ENCODE measurements at regions not wholly inside any gene's neighbourhood (a gene's known extent, or its start where the extent isn't known, plus 50 kb on each side); places are given as distances from the start of the nearest gene placed in this dataset.
A peak's percentile ranks its signal among the peaks of the same experiment; 100 is the strongest.
"Not testable (repeated sequence)": the region's sequence is repeated elsewhere in the genome, so short reads cannot be mapped to it uniquely, and the experiment has no call there.

GRCh38 chr3:32042867-32043266, 61.3 kb downstream of the ZNF860 start:
- DNase-seq = not testable (repeated sequence)

DNA sequence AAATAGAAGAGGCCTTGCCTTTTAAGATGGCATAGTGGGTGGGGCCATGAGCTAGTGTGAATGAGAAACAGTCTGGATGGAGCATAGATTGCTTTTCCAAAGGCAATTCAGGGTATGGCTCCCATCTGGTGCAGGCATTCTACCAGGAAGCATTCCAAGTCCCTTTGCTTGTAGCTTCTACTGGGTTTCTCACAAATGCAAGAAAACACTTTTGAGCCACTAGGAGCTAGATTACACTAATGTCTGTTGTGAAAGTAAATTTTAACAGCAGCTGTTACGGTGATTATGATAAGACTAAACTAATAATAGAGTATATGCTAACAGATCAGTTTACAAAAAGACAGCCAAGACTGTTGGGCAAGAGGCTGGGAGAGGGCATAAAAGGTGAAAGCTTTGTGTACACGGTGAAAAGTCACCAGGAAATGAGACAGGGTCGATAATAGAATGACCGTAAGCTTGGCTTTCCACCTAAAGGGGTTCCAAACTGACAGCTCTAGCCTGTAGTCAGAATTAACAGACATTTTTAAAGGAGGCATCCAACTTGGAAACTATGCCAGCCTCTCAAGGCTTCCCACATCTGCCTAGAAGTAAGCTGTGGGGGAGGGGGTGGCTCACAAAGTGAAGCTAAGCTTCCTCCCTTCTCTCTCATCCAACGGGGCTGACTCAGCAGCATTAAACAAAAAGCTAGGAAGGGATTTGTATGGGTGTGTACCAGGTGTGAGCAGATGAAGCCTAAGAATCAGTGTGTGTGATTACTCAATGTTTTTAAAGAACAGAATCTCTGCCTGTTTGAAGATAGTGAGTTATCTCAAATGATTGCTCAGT, 61.1 kb upstream of the GPD1L start:
- peak; percentile 44 for DNase-seq

GRCh38 chr3:32046102-32046501, 60.3 kb upstream of the GPD1L start:
- DNase-seq = no peak

GRCh38 chr3:32048487-32049182, 57.8 kb upstream of the GPD1L start:
- no peak for DNase-seq

DNA sequence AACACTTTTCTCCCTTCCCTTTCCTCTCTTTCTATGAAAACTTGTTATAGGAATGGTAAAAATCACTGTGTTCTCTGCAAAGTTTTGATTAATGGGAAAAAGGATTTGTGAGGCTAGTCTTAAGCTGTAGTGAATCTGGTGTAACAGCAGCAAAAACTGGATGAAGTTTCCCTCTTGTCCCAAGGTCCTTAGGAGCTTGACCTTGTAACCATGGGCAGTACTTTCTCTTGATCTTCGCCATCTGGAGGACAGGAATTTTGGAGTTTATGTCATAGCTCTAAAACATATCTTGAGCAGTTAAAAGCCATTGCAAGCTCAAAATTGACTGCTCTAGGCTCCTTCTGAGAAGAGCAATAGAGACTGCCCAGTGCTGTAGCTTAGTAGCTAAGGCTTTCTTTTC, 56.5 kb upstream of the GPD1L start:
- DNase-seq = no peak

DNA sequence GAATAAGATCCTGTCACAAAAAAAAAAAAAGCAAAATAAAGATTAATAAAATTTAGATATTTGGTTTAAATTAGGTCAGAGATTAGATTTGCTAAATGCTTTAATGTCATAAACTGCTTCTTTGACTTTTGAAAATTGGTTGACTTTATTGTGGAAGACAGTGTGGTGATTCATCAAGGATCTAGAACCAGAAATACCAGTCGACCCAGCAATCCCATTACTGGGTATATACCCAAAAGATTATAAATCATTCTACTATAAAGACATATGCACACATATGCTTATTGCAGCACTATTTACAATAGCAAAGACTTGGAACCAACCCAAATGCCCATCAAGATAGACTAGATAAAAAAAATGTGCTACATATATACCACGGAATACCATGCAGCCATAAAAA, 54.2 kb upstream of the GPD1L start:
- DNase-seq = not testable (repeated sequence)

DNA sequence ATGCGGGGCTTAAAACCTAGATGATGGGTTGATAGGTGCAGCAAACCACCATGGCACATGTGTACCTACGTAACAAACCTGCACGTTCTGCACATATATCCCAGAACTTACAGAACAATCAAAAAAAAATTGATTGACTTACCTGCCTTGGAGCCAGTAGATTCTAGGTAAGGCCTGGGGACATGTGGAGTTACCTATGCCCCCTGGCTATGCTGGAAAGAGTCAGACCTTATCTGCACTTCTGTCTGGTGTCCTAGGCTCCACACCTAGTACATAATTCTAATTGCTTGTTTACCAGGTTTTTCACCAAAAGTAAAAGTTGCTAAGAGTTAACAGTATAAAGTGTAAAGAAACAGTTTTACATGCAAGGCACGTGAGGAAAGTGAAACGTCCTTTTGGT, 53.6 kb upstream of the GPD1L start:
- DNase-seq = not testable (repeated sequence)

DNA sequence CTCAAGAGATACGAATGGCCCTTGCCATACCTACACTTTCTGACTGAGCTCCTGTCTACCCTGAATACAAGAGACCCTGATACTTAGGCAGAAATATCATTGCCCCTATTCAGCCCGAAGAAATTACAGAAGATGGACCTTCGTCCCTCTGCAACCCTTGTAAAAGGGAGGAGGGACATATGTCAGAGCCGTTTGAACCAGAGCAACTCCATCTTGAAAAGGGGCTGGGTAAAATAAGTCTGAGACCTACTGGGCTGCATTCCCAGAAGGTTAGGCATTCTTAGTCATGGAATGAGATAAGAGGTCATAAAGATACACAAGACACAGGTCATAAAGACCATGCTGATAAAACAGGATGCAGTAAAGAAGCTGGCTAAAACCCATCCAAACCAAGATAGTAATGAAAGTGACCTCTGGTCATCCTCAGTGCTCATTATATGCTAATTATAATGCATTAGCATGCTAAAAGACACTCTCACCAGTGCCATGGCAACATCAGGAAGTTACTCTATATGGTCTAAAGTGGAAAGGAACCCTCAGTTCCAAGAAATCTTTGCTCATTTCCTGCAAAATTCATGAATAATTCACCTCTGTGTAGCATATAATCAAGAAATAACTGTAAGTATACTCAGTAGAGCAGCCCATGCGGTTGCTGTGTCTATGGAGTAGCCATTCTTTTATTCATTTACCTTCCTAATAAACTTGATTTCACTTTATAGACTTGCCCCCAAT, 49.7 kb upstream of the GPD1L start:
- no peak for DNase-seq
